ENCODE measurements at regions not wholly inside any gene's neighbourhood (a gene's known extent, or its start where the extent isn't known, plus 50 kb on each side); places are given as distances from the start of the nearest gene placed in this dataset.

- TF ChIP-seq ZNF585B (tag by site-specific recombination; IDR thresholded peaks at IDR 0.05) (no peak), YY1 (tag by site-specific recombination; IDR thresholded peaks at IDR 0.05) (no peak), ZBTB7A (tag by site-specific recombination; IDR thresholded peaks at IDR 0.05; ENCODE audit: low read depth) (no peak), CTCF (tag by site-specific recombination; IDR thresholded peaks at IDR 0.05) (no peak), ZBTB17 (tag by site-specific recombination; IDR thresholded peaks at IDR 0.05) (no peak), ZNF423 (tag by site-specific recombination; IDR thresholded peaks at IDR 0.05) (no peak), ZNF23 (tag by site-specific recombination; IDR thresholded peaks at IDR 0.05; ENCODE audit: borderline replicate concordance) (no peak), SETDB1 (IDR thresholded peaks at IDR 0.05; ENCODE audit: insufficient read length, low read length) (no peak), MYNN (tag by site-specific recombination; IDR thresholded peaks at IDR 0.05; ENCODE audit: borderline replicate concordance) (no peak), ZNF138 (tag by site-specific recombination; IDR thresholded peaks at IDR 0.05; ENCODE audit: borderline replicate concordance) (no peak), ZNF521 (tag by site-specific recombination; IDR thresholded peaks at IDR 0.05) (no peak), ZNF354C (tag by site-specific recombination; IDR thresholded peaks at IDR 0.05; ENCODE audit: borderline replicate concordance, low read depth) (no peak), INSM2 (tag by site-specific recombination; IDR thresholded peaks at IDR 0.05) (no peak), ZNF785 (tag by site-specific recombination; IDR thresholded peaks at IDR 0.05) (no peak)
Observed at GRCh38 chr2:104250635-104251034, 603.3 kb upstream of the POU3F3 start.
